ENCODE measurements at regions not wholly inside any gene's neighbourhood (a gene's known extent, or its start where the extent isn't known, plus 50 kb on each side); places are given as distances from the start of the nearest gene placed in this dataset.

GRCh38 chr6:170232186-170233002, 58.5 kb downstream of the DLL1 start:
- no peak for TF ChIP-seq CTCF (IDR thresholded peaks at IDR 0.05)
- H3K27me3 ChIP-seq = no peaks in the 10 kb centered on the region
- H3K27ac ChIP-seq = no peak overlapping the region
- H3K4me1 ChIP-seq = no peaks in the 10 kb centered on the region
- no peaks in the 10 kb centered on the region for H3K9me3 ChIP-seq
- intact Hi-C loops (cut with DNase I) = no loop called here
- no peak for ATAC-seq
- H3K4me3 ChIP-seq = no peak overlapping the region
- DNase-seq = peak; percentile 57
- no peaks in the 10 kb centered on the region for H3K36me3 ChIP-seq

GRCh38 chr6:170231293-170232185, 59.3 kb downstream of the DLL1 start:
- Histone ChIP-seq H3K36me3 (no peaks in the 10 kb centered on the region), H3K4me3 (no peak overlapping the region), H3K27me3 (no peaks in the 10 kb centered on the region), H3K4me1 (no peaks in the 10 kb centered on the region), H3K27ac (no peak overlapping the region), H3K9me3 (no peaks in the 10 kb centered on the region)
- ATAC-seq (peak; percentile 32), DNase-seq (peak; percentile 58)
- no peak for TF ChIP-seq CTCF (IDR thresholded peaks at IDR 0.05)
- intact Hi-C loops (cut with DNase I) = no loop called here

GRCh38 chr6:170230520-170231292, 60.2 kb downstream of the DLL1 start:
- intact Hi-C loops (cut with DNase I) = no loop called here
- no peak overlapping the region for H3K27ac ChIP-seq
- H3K36me3 ChIP-seq = no peaks in the 10 kb centered on the region
- H3K9me3 ChIP-seq = no peaks in the 10 kb centered on the region
- no peak overlapping the region for H3K4me3 ChIP-seq
- H3K4me1 ChIP-seq = no peaks in the 10 kb centered on the region
- no peaks in the 10 kb centered on the region for H3K27me3 ChIP-seq
- TF ChIP-seq CTCF (IDR thresholded peaks at IDR 0.05) = no peak
- peak; percentile 45 for DNase-seq
- ATAC-seq = no peak

GRCh38 chr6:170229851-170230519, 60.9 kb downstream of the DLL1 start:
- DNase-seq (peak; percentile 63), ATAC-seq (peak; percentile 42)
- Histone ChIP-seq H3K27ac (no peak overlapping the region), H3K4me3 (no peak overlapping the region), H3K4me1 (no peaks in the 10 kb centered on the region), H3K27me3 (no peaks in the 10 kb centered on the region), H3K36me3 (no peaks in the 10 kb centered on the region), H3K9me3 (no peaks in the 10 kb centered on the region)
- intact Hi-C loops (cut with DNase I) = no loop called here
- no peak for TF ChIP-seq CTCF (IDR thresholded peaks at IDR 0.05)

GRCh38 chr6:170229396-170229795, 61.5 kb downstream of the DLL1 start:
- no peak for DNase-seq
- Histone ChIP-seq H3K4me1 (no peaks in the 10 kb centered on the region), H3K9me3 (no peaks in the 10 kb centered on the region), H3K4me3 (no peak overlapping the region), H3K27ac (no peak overlapping the region), H3K27me3 (no peaks in the 10 kb centered on the region), H3K36me3 (no peaks in the 10 kb centered on the region)
- no peak for TF ChIP-seq CTCF (IDR thresholded peaks at IDR 0.05)
- intact Hi-C loops (cut with DNase I) = no loop called here
- ATAC-seq = no peak

Data from upper lobe of right lung (tissue), 1 donor.